NCI-H748 (cell line): ENCODE measurements at regions not wholly inside any gene's neighbourhood (a gene's known extent, or its start where the extent isn't known, plus 50 kb on each side); places are given as distances from the start of the nearest gene placed in this dataset.

Experiments used
- DNase-seq: peaks from one replicate; lab custom pipeline; 2025; ENCODE audit not compliant: unreplicated experiment; lab: John Stamatoyannopoulos, UW

DNA sequence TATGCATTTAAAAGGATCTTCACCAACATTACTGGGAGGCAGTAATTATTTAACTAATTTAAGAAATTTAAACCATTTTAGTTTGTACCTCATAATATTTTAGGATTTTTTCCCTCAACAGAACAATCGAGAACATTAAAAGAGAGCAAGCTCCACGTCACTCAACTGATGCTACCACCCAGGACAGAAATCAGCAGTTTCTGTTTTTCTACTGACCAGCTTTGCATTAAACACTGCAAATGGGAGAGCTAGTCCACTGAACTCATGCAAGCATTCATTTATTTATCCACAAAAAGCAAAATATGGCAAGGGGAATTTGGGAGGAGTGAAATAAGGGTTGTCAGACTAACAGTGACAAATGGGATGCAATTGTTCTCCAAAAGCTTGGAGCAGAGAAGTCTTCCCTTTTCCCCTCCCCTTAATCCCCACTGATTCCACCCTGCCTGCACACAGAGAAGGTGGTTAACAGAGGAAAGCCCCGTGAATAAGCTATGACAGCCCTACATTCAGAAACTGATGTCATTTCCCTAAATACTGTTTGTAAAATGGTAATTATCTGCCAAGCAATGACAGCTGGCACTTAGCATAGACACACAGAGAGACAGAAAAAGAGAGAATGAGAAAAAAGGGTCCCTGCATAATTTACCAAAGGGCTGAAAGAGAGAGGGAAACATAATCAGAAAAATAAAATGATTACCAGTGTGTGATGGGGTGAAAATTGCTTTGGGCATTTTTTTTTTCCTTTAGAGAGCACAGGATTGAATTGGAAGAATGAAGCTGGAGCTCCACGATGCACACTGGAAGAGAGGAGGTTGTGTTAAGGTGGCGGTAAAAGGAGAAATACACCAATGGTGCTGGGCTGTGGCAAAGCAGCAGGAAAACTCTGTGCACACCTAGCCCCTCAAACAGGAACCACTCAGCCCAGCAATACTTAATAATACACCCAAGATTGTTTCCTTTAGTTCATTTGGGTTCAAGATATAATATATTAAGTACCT is 777.4 kb downstream of the TUSC7 start:
- DNase-seq: peak; percentile 70

DNA sequence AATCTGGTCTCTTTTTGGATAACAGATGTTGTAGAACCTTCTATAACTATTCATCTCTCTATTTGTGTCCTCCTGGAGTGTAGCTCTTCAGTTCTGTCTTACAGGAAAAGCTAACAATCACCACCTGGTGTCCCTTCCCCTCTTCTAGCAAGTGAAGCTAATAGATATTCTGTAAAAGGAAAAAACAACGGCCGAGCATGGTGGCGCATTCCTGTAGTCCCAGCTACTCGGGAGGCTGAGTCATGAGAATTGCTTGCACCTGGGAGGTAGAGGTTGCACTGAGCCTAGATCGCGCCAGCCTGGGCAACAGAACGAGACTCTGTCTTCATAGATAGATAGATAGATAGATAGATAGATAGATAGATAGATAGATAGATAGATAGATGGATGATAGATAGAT is 779.4 kb downstream of the TUSC7 start:
- no peak for DNase-seq

- no peak for DNase-seq
These were observed 780.1 kb downstream of the TUSC7 start for GRCh38 chr3:117489663-117490079.

GRCh38 chr3:117490716-117491115 is 781.1 kb downstream of the TUSC7 start:
- no peak for DNase-seq

DNA sequence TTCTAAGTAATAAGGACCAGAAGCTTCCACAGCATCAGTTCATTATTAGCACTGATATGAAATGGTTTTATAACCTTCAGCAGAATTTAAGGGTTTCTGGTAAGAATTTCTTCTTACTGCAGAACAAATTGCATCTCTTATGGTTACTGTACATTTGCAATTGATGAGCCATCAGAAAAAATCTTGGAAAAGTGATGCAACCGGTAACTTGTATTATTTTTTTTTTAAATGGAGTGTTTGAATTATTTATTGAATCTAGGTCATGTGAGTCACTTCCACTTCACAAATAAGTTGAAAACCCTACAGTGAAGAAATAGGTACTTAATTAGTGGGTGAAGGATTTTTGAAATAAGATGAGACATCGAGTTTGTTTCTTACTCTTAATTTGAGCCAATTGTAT is 786.0 kb downstream of the TUSC7 start:
- DNase-seq: no peak

DNA sequence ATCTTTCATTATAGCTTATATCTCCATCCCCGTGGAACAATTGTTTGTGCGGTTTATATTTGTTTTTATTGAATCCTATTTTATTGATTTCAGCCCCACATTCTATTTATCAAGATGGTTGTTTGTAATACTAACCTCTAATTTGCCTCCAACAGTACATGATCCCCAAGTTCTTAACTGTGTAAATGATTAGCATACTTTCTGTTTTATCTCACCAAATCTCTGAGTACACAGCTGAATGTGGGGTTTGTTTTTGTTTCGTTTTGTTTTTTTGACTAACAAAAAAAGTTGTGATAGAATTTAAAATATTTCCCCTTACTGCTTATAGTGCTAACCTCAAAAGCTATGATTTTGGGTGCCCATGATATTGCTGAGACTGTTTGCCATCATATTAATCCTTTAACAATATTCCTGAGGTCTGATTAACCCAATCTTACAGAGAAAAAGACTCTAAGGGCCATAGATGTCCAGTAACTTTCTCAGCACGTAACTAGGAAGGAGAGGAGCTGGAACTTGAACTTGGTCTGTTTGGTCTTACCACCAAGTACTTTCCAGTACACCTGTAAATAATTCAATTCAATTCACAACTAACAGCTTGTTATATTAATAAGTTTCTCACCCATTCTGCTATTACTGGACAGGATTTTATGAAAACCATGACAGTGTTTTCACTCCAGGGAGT is 789.8 kb downstream of the TUSC7 start:
- no peak for DNase-seq

GRCh38 chr3:117507958-117508357 is 798.4 kb downstream of the TUSC7 start:
- DNase-seq: no peak

GRCh38 chr3:117509858-117510257 is 800.3 kb downstream of the TUSC7 start:
- no peak for DNase-seq

DNA sequence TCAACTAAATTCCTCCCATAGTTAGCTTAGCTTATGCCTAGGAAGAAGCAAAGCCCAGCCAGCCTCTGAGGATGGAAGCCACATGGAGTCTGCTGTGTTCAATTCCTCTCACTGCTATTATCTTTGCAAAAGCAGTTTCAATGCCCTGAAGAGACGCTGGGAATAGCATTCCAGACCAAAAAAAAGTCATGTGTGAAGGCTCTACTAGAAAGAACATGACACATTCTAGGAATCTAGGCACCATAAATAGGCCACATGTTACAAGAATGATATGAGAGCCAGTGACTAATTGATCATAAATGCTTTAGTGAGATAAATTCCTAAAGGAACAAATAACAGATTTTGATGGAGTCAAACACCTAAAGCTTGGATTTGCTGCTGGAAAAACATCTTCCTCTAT is 800.8 kb downstream of the TUSC7 start:
- DNase-seq: no peak

GRCh38 chr3:117512975-117513374 is 803.4 kb downstream of the TUSC7 start:
- DNase-seq: no peak

DNA sequence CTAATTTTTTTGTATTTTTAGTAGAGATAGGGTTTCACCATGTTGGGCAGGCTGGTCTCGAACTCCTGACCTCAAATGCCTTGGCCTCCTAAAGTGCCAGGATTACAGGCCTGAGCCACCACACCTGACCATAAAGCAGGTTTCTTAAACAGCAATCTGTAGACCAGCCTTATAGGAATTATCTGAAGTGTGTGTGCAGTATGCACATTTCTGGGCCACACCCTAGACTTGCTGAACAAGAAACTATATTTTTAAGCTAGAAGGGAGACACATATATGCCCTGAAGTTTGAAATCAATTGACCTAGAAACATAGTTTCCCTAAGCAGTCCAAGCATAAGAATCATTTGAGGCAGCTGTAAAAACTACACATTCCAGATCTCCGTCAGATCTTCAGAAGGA is 805.7 kb downstream of the TUSC7 start:
- DNase-seq: no peak

DNA sequence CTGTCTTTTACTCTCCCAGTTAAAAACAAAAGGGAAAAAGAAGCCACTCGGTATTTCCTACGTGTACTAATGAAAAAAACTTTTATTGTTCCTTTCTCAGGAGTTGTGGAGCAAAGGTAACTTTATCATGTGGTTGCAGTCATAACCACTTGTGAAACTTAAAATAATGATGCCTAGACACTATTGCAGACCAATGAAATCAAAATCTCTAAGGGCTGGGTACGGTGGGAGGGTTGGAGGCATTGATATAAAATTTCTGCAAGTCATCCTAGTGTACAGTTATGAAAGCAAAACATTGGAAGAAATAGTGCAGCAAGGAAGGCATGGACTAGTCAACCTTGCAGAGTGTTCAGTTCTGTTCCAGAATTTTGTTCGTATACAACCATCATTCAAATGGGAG is 808.8 kb downstream of the TUSC7 start:
- no peak for DNase-seq

DNA sequence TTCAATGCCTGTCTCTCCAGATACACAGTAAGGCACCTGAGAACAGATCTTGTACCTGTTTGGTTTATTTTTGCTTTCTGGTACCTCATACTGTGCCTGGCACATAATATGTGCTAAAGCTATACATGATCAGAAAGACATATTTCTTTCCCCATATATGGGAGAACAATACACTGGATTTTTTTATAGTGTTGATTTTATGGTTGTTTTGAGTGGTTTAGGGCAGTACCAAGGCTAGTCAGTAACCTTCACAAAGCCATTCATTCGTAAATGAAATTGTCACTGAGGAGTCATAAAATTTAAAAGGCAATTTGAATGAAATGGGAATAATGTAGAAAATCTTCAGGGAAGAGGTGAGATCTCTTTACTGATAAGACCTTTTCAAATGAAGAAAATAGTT is 810.2 kb downstream of the TUSC7 start:
- DNase-seq: no peak

DNA sequence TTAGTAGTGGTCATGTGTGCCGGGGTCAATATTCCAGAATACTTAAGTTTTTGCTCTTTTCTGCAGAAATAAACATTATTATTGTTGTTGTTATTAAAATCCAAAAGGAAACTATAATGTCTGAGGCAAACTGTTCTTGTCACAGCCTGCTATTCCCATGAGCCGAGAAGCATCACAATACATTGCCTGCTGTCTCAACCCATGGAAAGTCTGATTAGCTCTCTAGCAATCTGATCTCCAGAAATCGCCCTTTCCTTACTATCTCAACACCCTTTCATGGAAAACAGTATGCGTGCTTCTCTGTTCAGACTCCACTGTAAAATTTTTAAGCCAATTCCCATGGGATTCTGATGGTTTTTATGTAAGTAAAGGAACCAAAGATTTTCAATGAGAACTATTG is 811.0 kb downstream of the TUSC7 start:
- DNase-seq: no peak

DNA sequence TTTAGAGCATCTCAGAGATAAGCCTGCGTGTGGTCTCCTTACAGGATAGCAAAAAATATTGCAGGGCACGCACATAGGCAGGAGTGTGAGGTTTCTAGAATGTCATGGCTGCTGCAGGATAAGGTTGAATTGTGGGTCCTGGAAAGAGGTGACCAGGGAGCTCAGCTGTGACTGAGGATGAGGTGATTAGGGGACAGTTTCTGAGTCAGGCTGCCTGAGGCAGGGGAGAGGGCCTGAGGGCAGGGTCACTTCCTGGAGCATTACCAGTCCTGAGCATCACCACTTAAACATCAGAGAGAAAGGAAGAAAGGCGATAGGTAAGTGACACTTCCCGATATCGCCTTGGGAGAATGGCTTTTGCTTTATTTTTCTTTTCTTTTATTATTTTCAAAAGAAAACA is 813.8 kb downstream of the TUSC7 start:
- DNase-seq: no peak

DNA sequence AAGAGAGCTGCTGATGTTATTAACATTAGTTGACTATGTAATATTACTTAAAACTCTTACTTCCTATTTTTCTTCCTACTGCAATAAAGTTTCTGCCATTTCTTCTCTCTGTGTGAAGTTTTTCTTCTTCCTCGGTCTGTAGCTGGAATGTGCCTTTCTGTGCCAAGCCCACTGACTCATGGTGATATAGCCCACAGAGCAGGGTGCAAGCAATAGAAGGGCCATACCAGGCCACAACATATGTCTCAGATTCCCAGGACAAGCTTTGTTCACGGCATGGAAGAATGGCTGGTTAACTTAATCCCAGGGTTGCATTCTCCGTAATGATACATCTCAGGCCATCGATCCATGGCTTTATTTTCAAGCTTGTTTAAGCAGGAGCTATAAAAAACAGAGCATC is 815.3 kb downstream of the TUSC7 start:
- DNase-seq: no peak

- peak; percentile 22 for DNase-seq
These were observed 817.0 kb downstream of the TUSC7 start for GRCh38 chr3:117526470-117527079.

DNA sequence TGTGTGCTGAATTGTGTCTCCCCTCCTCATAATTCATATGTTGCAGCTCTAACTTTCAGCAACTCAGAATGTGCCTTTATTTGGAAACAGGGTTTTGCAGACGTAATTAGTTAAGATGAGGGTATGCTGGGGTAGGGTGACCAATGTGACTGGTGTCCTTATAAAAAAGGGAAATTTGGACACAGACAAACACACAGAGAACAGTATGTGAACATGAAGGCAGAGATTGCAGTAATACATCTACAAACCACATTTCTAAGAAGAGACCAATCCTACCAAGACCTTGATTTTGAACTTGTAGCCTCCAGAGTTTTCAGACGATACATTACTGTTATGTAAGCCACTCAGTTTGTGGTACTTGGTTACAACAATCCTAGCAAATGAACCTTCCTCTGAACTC is 817.8 kb downstream of the TUSC7 start:
- DNase-seq: no peak

- no peak for DNase-seq
These were observed 819.1 kb downstream of the TUSC7 start for GRCh38 chr3:117528688-117529087.

- DNase-seq: no peak
These were observed 821.6 kb downstream of the TUSC7 start for GRCh38 chr3:117531078-117531767.

- no peak for DNase-seq
These were observed 822.7 kb downstream of the TUSC7 start for GRCh38 chr3:117532268-117532667.
